LNCAP (cell line): ENCODE measurements at regions not wholly inside any gene's neighbourhood (a gene's known extent, or its start where the extent isn't known, plus 50 kb on each side); places are given as distances from the start of the nearest gene placed in this dataset.

Source experiments
- CTCF ChIP-seq: fragments of 450-650 bp; IDR thresholded peaks from 2 replicates; pipeline ENCODE4 v1.5.1; 2017; ENCODE audit warnings: mild to moderate bottlenecking

DNA sequence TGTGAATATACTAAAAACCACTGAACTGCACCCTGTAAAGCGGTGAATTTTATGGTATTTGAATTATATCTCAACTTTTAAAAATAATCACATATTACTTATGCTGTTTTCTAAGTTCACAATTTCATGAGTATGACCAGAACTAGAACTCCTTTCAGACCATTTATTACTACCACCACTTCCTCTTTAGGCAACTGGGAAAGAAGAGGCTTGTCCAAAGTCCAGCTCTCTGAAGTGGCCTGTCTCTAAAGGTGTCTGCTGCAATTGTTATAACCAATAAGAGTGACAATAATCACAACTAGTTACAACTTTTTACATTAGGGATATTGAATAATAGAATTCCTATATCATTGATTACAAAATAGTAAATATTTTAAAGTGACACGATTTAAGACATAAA, 267.9 kb upstream of the PIK3C3 start:
- no peak for TF ChIP-seq CTCF

DNA sequence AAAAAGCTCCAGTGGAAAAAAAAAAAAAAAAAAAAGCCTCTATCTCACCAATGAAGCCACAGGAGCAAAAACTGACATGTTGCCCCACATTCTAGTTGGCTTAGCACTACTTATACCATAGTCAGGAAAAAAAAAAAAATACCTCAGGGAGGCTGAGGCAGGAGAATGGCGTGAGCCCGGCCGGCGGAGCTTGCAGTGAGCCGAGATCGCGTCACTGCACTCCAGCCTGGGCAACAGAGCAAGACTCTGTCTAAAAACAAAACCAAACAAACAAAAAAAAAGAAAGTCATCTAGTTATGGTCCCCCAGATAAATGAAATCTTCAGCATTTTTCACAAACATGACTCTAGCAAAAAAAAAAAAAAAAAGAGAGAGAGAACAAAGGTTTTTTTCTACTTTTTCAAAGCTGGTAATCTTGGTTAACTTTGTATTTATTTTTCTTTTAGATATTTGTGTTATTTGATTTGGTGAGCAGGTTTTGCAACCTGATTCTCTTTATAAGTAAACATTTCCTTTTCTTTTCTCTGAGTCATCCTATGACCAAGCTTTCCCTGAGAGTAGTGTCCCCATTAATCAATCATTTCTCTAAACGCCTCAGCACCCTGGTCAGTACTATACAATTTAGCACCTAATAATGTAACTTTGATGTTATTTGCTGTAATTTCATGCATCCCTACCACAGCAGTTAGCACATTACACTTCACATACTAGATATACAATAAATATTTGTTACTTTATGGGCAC, 273.7 kb upstream of the PIK3C3 start:
- TF ChIP-seq CTCF = no peak

- no peak for TF ChIP-seq CTCF
Observed at GRCh38 chr18:41674506-41674905, 280.5 kb upstream of the PIK3C3 start.

DNA sequence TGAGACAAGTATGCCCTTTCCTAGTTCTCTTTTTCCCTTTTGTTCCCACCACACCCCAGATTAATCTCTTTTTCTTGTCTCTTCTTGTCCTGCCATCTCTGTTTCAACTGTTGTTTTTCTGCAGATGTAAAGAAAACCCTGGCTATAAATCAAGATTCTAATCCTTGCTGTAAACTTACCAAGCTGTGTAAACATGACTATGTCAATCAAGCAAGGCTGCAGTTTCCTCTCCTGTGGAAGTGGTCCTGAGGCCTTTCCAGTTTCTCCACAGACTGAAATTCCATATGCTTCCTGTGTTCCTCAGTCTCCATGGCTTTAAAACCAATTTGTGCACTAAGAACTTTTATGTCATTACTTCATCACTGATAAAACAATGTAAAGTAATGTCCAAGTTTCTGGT, 288.8 kb upstream of the PIK3C3 start:
- no peak for TF ChIP-seq CTCF

- no peak for TF ChIP-seq CTCF
Observed at GRCh38 chr18:41665210-41665609, 289.8 kb upstream of the PIK3C3 start.

GRCh38 chr18:41660654-41661053, 294.4 kb upstream of the PIK3C3 start:
- no peak for TF ChIP-seq CTCF

DNA sequence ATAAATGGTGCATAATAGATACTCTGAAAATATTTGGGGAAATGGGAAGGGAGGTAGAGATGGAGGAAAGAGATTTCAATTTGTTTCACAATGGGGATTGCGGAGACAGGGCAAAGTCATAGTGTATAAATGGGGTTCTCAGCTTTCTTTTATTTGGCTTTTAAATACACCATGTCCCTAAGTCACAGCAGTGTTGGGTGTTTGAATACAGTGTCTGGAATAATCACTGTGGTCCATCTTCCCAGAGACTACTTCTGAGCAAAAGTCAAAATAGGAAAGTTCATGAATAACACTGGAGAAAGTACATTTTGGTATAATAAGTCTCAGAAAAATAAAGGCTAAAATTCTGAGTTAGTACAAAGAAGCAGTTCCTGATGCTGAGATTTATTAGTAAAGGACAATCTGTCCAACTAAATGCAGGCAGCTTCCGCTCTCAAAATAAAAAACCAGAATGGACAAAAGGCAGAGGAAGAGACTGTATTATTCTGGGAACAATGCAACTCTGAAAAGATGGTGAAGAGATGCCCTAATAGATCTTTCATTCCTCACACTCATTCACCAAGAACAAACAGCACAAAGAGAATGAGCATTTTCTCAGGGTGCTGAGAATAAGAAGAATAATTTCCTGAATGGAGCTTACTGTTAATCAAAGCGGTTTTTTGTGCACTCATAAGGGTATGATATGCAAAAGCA, 295.4 kb upstream of the PIK3C3 start:
- no peak for TF ChIP-seq CTCF
